Gastroesophageal sphincter (tissue), 3 donors: ENCODE measurements at regions not wholly inside any gene's neighbourhood (a gene's known extent, or its start where the extent isn't known, plus 50 kb on each side); places are given as distances from the start of the nearest gene placed in this dataset.

Source experiments
- CTCF ChIP-seq, 4 experiments: fragments of 200-600 bp in 2 of 4; fragments of 450-650 bp in 2 of 4; sonication (generic) in 1 of 4; IDR thresholded peaks; one replicate each; pipeline ENCODE4 v1.5.1; 2017 to 2019; ENCODE audit warnings: antibody characterized with exemption in 4 of 4, mild to moderate bottlenecking in 2 of 4, moderate library complexity in 2 of 4
- POLR2A ChIP-seq, 2 donors: fragments of 450-650 bp; IDR thresholded peaks; one replicate each; pipeline ENCODE4 v1.6.1; 2017; ENCODE audit warnings: antibody characterized with exemption in 2 of 2, mild to moderate bottlenecking in 2 of 2, moderate library complexity in 1 of 2

GRCh38 chr9:109561137-109561536 is 63.0 kb upstream of the PTPN3 start:
- TF ChIP-seq POLR2A (IDR thresholded peaks at IDR 0.05) (no peak), CTCF (IDR thresholded peaks at IDR 0.05) (no peak)
